ENCODE measurements at regions not wholly inside any gene's neighbourhood (a gene's known extent, or its start where the extent isn't known, plus 50 kb on each side); places are given as distances from the start of the nearest gene placed in this dataset.

- DNase-seq (ENCODE audit: low read depth, low spot score): no peak
These were observed 138.8 kb downstream of the TUSC7 start for GRCh38 chr3:116848248-116848829.

- no peak for DNase-seq (ENCODE audit: low read depth, low spot score)
These were observed 139.7 kb downstream of the TUSC7 start for GRCh38 chr3:116849261-116849688.

GRCh38 chr3:116852803-116853202, 143.2 kb downstream of the TUSC7 start:
- no peak for DNase-seq (ENCODE audit: low read depth, low spot score)

GRCh38 chr3:116863270-116863770, 153.7 kb downstream of the TUSC7 start:
- DNase-seq (ENCODE audit: low read depth, low spot score): no peak

- peak; percentile 71 for DNase-seq (ENCODE audit: low read depth, low spot score)
These were observed 154.4 kb downstream of the TUSC7 start for GRCh38 chr3:116863822-116864589.

- no peak for DNase-seq (ENCODE audit: low read depth, low spot score)
These were observed 155.0 kb downstream of the TUSC7 start for GRCh38 chr3:116864590-116864927.

GRCh38 chr3:116870379-116870778, 160.8 kb downstream of the TUSC7 start:
- DNase-seq (ENCODE audit: low read depth, low spot score): no peak

GRCh38 chr3:116871905-116872304, 162.3 kb downstream of the TUSC7 start:
- no peak for DNase-seq (ENCODE audit: low read depth, low spot score)

GRCh38 chr3:116872688-116873087, 163.1 kb downstream of the TUSC7 start:
- peak; percentile 4 for DNase-seq (ENCODE audit: low read depth, low spot score)

- DNase-seq (ENCODE audit: low read depth, low spot score): no peak
These were observed 163.6 kb downstream of the TUSC7 start for GRCh38 chr3:116873142-116873541.

- DNase-seq (ENCODE audit: low read depth, low spot score): no peak
These were observed 168.4 kb downstream of the TUSC7 start for GRCh38 chr3:116877968-116878367.

- no peak for DNase-seq (ENCODE audit: low read depth, low spot score)
These were observed 176.8 kb downstream of the TUSC7 start for GRCh38 chr3:116886202-116886893.

GRCh38 chr3:116896116-116896515, 186.5 kb downstream of the TUSC7 start:
- DNase-seq (ENCODE audit: low read depth, low spot score): no peak

- peak; percentile 12 for DNase-seq (ENCODE audit: low read depth, low spot score)
These were observed 187.8 kb downstream of the TUSC7 start for GRCh38 chr3:116897382-116897781.

GRCh38 chr3:116899253-116899652, 189.7 kb downstream of the TUSC7 start:
- no peak for DNase-seq (ENCODE audit: low read depth, low spot score)

- DNase-seq (ENCODE audit: low read depth, low spot score): no peak
These were observed 195.8 kb downstream of the TUSC7 start for GRCh38 chr3:116905334-116905733.

GRCh38 chr3:116905794-116906193, 196.2 kb downstream of the TUSC7 start:
- DNase-seq (ENCODE audit: low read depth, low spot score): peak; percentile 31

GRCh38 chr3:116912116-116912515, 202.5 kb downstream of the TUSC7 start:
- DNase-seq (ENCODE audit: low read depth, low spot score): no peak

- DNase-seq (ENCODE audit: low read depth, low spot score): no peak
These were observed 204.4 kb downstream of the TUSC7 start for GRCh38 chr3:116914004-116914403.

- no peak for DNase-seq (ENCODE audit: low read depth, low spot score)
These were observed 207.3 kb downstream of the TUSC7 start for GRCh38 chr3:116916836-116917235.

GRCh38 chr3:116920826-116921610, 211.4 kb downstream of the TUSC7 start:
- DNase-seq (ENCODE audit: low read depth, low spot score): no peak

GRCh38 chr3:116927918-116928317, 218.3 kb downstream of the TUSC7 start:
- DNase-seq (ENCODE audit: low read depth, low spot score): no peak
